ENCODE measurements at regions not wholly inside any gene's neighbourhood (a gene's known extent, or its start where the extent isn't known, plus 50 kb on each side); places are given as distances from the start of the nearest gene placed in this dataset.

- Histone ChIP-seq H3K36me3 (no peaks in the 10 kb centered on the region), H3K27me3 (no peaks in the 10 kb centered on the region), H3K9me3 (no peaks in the 10 kb centered on the region), H3K4me3 (no peak overlapping the region), H3K27ac (peak overlapping the region in 1 of 2 donors; percentile 35), H3K4me1 (no peaks in the 10 kb centered on the region)
- no peak for TF ChIP-seq CTCF (IDR thresholded peaks at IDR 0.05)
- TF ChIP-seq POLR2A (IDR thresholded peaks at IDR 0.05) = no peak
- DNase-seq = no peak
- intact Hi-C loops (cut with DNase I; ENCODE audit: low total_unique reads) = no loop called here
Observed at GRCh38 chr15:94097552-94097951, 133.8 kb upstream of the MCTP2 start.

GRCh38 chr15:94094310-94094709 is 137.1 kb upstream of the MCTP2 start:
- intact Hi-C loops (cut with DNase I; ENCODE audit: low total_unique reads) = no loop called here
- Histone ChIP-seq H3K4me1 (no peaks in the 10 kb centered on the region), H3K36me3 (no peaks in the 10 kb centered on the region), H3K27me3 (no peaks in the 10 kb centered on the region), H3K9me3 (no peaks in the 10 kb centered on the region), H3K27ac (no peak overlapping the region), H3K4me3 (no peak overlapping the region)
- TF ChIP-seq CTCF (IDR thresholded peaks at IDR 0.05) = no peak
- DNase-seq = no peak

- Histone ChIP-seq H3K9me3 (no peaks in the 10 kb centered on the region), H3K4me3 (no peak overlapping the region), H3K27ac (no peak overlapping the region), H3K4me1 (peaks cover 0 to 11% of the 10 kb centered on the region in 2 donors), H3K27me3 (no peaks in the 10 kb centered on the region), H3K36me3 (no peaks in the 10 kb centered on the region)
- no peak for DNase-seq
- TF ChIP-seq POLR2A (IDR thresholded peaks at IDR 0.05) (no peak), CTCF (IDR thresholded peaks at IDR 0.05) (no peak)
- intact Hi-C loops (cut with DNase I; ENCODE audit: low total_unique reads) = no loop called here
Observed at GRCh38 chr15:94086341-94086740, 145.0 kb upstream of the MCTP2 start.

- Histone ChIP-seq H3K4me3 (no peak overlapping the region), H3K36me3 (no peaks in the 10 kb centered on the region), H3K9me3 (no peaks in the 10 kb centered on the region), H3K27me3 (no peaks in the 10 kb centered on the region), H3K27ac (peak overlapping the region; percentile 75 to 76), H3K4me1 (peaks cover 0 to 12% of the 10 kb centered on the region in 2 donors)
- TF ChIP-seq CTCF (IDR thresholded peaks at IDR 0.05) (peak in 3 of 4 experiments; percentile 18 to 41 (median 31)), POLR2A (IDR thresholded peaks at IDR 0.05) (no peak)
- intact Hi-C loops (cut with DNase I; ENCODE audit: low total_unique reads) = no loop called here
- DNase-seq = peak; percentile 55 to 81
Observed at GRCh38 chr15:94083467-94084052, 147.8 kb upstream of the MCTP2 start.

GRCh38 chr15:94081829-94082228 is 149.5 kb upstream of the MCTP2 start:
- Histone ChIP-seq H3K4me3 (no peak overlapping the region), H3K36me3 (no peaks in the 10 kb centered on the region), H3K27me3 (no peaks in the 10 kb centered on the region), H3K9me3 (no peaks in the 10 kb centered on the region), H3K27ac (peak overlapping the region; percentile 75 to 76), H3K4me1 (peaks cover 0 to 12% of the 10 kb centered on the region in 2 donors)
- intact Hi-C loops (cut with DNase I; ENCODE audit: low total_unique reads) = no loop called here
- TF ChIP-seq CTCF (IDR thresholded peaks at IDR 0.05) = no peak
- TF ChIP-seq POLR2A (IDR thresholded peaks at IDR 0.05) = no peak
- no peak for DNase-seq

Measured in uterus (tissue), 3 donors.